Loucy (cell line): ENCODE measurements at regions not wholly inside any gene's neighbourhood (a gene's known extent, or its start where the extent isn't known, plus 50 kb on each side); places are given as distances from the start of the nearest gene placed in this dataset.

ENCODE experiments used
- H2AFZ ChIP-seq: fragments of 200-600 bp; sonication (generic); 2 replicates; pipeline ENCODE4 v1.6.0; 2016; ENCODE audit warnings: antibody characterized with exemption, mild to moderate bottlenecking, low read length, moderate library complexity
- H3F3A ChIP-seq: fragments of 200-600 bp; 2 replicates; pipeline ENCODE4 v1.6.0; 2016; ENCODE audit warnings: antibody characterized with exemption, low read depth, mild to moderate bottlenecking
- H3K27me3 ChIP-seq: fragments of 200-600 bp; sonication (generic); 2 replicates; pipeline ENCODE4 v1.6.1; 2014; ENCODE audit warnings: low read length, mild to moderate bottlenecking; ENCODE audit not compliant: insufficient read depth, poor library complexity, severe bottlenecking
- H3K36me3 ChIP-seq: fragments of 200-600 bp; sonication (generic); 2 replicates; pipeline ENCODE4 v1.6.1; 2016; ENCODE audit warnings: low read length; ENCODE audit not compliant: insufficient read depth
- H3K4me1 ChIP-seq: fragments of 200-600 bp; sonication (generic); 2 replicates; pipeline ENCODE4 v1.5.1; 2014; ENCODE audit warnings: low read length, mild to moderate bottlenecking; ENCODE audit not compliant: insufficient read depth, poor library complexity, severe bottlenecking
- H3K4me2 ChIP-seq: fragments of 200-600 bp; sonication (generic); 2 replicates; pipeline ENCODE4 v1.6.0; 2014; ENCODE audit warnings: antibody characterized with exemption, low read length, low read depth, mild to moderate bottlenecking; ENCODE audit not compliant: poor library complexity, severe bottlenecking
- H3K4me3 ChIP-seq: fragments of 200-600 bp; sonication (generic); 2 replicates; pipeline ENCODE4 v1.5.1; 2014; ENCODE audit warnings: low read length, mild to moderate bottlenecking, mixed read lengths; ENCODE audit not compliant: poor library complexity, severe bottlenecking
- H3K79me2 ChIP-seq: fragments of 200-600 bp; sonication (generic); 2 replicates; pipeline ENCODE4 v1.6.1; 2014; ENCODE audit warnings: low read length; ENCODE audit not compliant: insufficient read depth
- H3K9ac ChIP-seq: fragments of 200-600 bp; sonication (generic); 2 replicates; pipeline ENCODE4 v1.6.0; 2014; ENCODE audit warnings: mild to moderate bottlenecking, low read depth, low read length, moderate library complexity; ENCODE audit not compliant: poor library complexity, severe bottlenecking
- H3K9me2 ChIP-seq: fragments of 200-600 bp; sonication (generic); replicated peaks from 2 replicates; pipeline ENCODE4 v1.6.1; 2016; ENCODE audit warnings: low read depth, low read length, mixed read lengths
- H3K9me3 ChIP-seq: fragments of 200-600 bp; sonication (generic); 2 replicates; pipeline ENCODE4 v1.6.1; 2014; ENCODE audit warnings: mild to moderate bottlenecking, antibody characterized with exemption, low read length, low read depth; ENCODE audit not compliant: insufficient read depth
- H4K20me1 ChIP-seq: fragments of 200-600 bp; sonication (generic); 2 replicates; pipeline ENCODE4 v1.6.0; 2014; ENCODE audit warnings: antibody characterized with exemption, low read length, mild to moderate bottlenecking; ENCODE audit not compliant: insufficient read depth, poor library complexity, severe bottlenecking
- EZH2phosphoT487 ChIP-seq: fragments of 200-600 bp; IDR thresholded peaks from 2 replicates; pipeline ENCODE4 v1.6.1; 2018; ENCODE audit warnings: antibody characterized with exemption, mild to moderate bottlenecking, moderate library complexity, borderline replicate concordance
- TF ChIP-seq, protein P1 (sequence below): fragments of 200-600 bp; sonication (generic); conservative IDR thresholded peaks from 2 replicates; pipeline ENCODE4 v1.5.1; 2014; ENCODE audit warnings: mild to moderate bottlenecking, antibody characterized with exemption, low read length

DNA sequence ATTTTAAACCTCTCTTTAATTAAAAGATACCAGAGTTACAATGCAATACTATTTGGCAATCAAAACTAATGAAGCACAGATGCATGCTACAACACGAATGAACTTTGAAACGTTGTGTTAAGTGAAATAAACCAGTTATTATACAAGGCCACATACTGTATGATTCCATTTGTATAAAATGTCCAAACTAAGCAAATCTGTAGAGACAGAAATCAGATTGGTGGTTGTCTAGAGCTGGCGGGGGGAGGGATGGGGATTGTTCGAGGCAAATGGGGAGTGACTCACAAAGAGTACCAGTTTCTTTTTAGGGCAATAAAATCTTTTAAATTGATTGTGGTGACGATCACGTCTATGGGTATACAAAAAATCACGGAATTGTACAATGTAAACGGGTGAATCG is 677.0 kb downstream of the NTRK3 start:
- Histone ChIP-seq H2AFZ (no peak overlapping the region), H3K79me2 (no peaks in the 10 kb centered on the region), H3K9me3 (no peaks in the 10 kb centered on the region; the same call in 1 of the 2 replicates), H3K27me3 (no peaks in the 10 kb centered on the region), H3K9ac (no peak overlapping the region), H3K4me1 (no peaks in the 10 kb centered on the region), H3K4me2 (no peak overlapping the region), H3K9me2 (no peaks in the 10 kb centered on the region), H3K4me3 (no peak overlapping the region), H4K20me1 (no peaks in the 10 kb centered on the region), H3K36me3 (no peaks in the 10 kb centered on the region), H3F3A (no peaks in the 10 kb centered on the region)
- no peak for TF ChIP-seq EZH2phosphoT487
- TF ChIP-seq, protein P1, sequence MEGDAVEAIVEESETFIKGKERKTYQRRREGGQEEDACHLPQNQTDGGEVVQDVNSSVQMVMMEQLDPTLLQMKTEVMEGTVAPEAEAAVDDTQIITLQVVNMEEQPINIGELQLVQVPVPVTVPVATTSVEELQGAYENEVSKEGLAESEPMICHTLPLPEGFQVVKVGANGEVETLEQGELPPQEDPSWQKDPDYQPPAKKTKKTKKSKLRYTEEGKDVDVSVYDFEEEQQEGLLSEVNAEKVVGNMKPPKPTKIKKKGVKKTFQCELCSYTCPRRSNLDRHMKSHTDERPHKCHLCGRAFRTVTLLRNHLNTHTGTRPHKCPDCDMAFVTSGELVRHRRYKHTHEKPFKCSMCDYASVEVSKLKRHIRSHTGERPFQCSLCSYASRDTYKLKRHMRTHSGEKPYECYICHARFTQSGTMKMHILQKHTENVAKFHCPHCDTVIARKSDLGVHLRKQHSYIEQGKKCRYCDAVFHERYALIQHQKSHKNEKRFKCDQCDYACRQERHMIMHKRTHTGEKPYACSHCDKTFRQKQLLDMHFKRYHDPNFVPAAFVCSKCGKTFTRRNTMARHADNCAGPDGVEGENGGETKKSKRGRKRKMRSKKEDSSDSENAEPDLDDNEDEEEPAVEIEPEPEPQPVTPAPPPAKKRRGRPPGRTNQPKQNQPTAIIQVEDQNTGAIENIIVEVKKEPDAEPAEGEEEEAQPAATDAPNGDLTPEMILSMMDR: no peak

DNA sequence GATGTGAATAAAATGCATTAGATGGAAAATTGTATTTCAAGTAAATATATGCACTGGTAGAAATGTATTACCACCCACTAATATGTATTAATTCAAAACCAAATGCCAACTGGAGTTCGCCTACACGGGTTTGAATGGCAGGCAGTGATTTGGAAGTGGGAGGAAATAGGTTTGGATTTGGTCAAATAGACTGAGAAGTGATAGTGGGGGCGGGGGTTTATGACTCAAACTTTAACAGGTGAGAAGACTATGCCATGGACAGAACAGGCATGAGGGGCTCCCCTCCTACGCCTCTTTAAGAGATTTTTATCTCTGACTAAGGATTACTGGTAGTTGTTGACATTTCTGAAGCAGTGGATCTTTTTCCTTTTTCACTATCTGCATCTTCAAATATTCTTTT is 677.8 kb downstream of the NTRK3 start:
- Histone ChIP-seq H3K9me2 (no peaks in the 10 kb centered on the region), H2AFZ (no peak overlapping the region), H3F3A (no peaks in the 10 kb centered on the region), H3K4me3 (no peak overlapping the region), H3K9ac (no peak overlapping the region), H3K36me3 (no peaks in the 10 kb centered on the region), H3K79me2 (no peaks in the 10 kb centered on the region), H3K27me3 (no peaks in the 10 kb centered on the region), H3K4me1 (no peaks in the 10 kb centered on the region), H4K20me1 (no peaks in the 10 kb centered on the region), H3K9me3 (no peaks in the 10 kb centered on the region; the same call in 1 of the 2 replicates), H3K4me2 (no peak overlapping the region)
- TF ChIP-seq EZH2phosphoT487: no peak
- TF ChIP-seq, protein P1: no peak

DNA sequence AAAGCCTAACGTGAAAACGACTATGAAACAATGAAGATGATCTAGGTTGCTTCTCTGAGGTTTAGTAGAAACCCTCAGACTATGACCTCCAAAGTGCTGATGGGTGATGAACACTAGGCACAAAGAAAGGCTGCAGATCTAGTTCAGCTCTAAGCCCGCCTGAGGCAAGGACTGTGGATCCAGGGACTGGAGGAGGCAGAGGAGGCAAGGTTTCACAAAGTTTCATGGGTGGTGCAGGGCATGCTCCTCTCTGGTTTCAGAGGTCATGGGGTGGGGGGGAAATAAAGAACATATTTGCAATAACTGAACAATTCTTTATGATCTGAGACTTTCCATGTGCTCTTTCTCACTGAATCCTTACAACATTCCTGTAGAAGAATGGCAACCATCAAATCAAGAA is 679.2 kb downstream of the NTRK3 start:
- no peaks in the 10 kb centered on the region for H3K4me1 ChIP-seq
- no peaks in the 10 kb centered on the region for H4K20me1 ChIP-seq
- no peaks in the 10 kb centered on the region for H3F3A ChIP-seq
- H3K79me2 ChIP-seq: no peaks in the 10 kb centered on the region
- H3K4me3 ChIP-seq: no peak overlapping the region
- no peak overlapping the region for H3K9ac ChIP-seq
- H2AFZ ChIP-seq: no peak overlapping the region
- H3K4me2 ChIP-seq: no peak overlapping the region
- H3K9me3 ChIP-seq: no peaks in the 10 kb centered on the region; the same call in 1 of the 2 replicates
- H3K9me2 ChIP-seq: no peaks in the 10 kb centered on the region
- TF ChIP-seq EZH2phosphoT487: no peak
- TF ChIP-seq, protein P1: no peak
- H3K36me3 ChIP-seq: no peaks in the 10 kb centered on the region
- no peaks in the 10 kb centered on the region for H3K27me3 ChIP-seq
